HFFc6 (cell line): ENCODE measurements at regions not wholly inside any gene's neighbourhood (a gene's known extent, or its start where the extent isn't known, plus 50 kb on each side); places are given as distances from the start of the nearest gene placed in this dataset.
A peak's percentile ranks its signal among the peaks of the same experiment; 100 is the strongest.

Experiments
- DNase-seq: peaks from one replicate; pipeline ENCODE4 v3.0.0-alpha.2; 2018
- H3K27ac Mint-ChIP-seq: 2 replicates; pipeline ENCODE4 v1.8.0; 2020; ENCODE audit warnings: mild to moderate bottlenecking, mixed read lengths
- H3K27me3 Mint-ChIP-seq: 2 replicates; pipeline ENCODE4 v1.8.0; 2021; ENCODE audit warnings: mild to moderate bottlenecking, moderate library complexity, mixed read lengths; ENCODE audit not compliant: insufficient read depth
- H3K36me3 Mint-ChIP-seq: 2 replicates; pipeline ENCODE4 v1.8.0; 2021; ENCODE audit warnings: low read depth, mixed read lengths
- H3K4me1 Mint-ChIP-seq: 2 replicates; pipeline ENCODE4 v1.8.0; 2020; ENCODE audit warnings: low read depth, mixed read lengths
- H3K4me3 Mint-ChIP-seq: 2 replicates; pipeline ENCODE4 v1.8.0; 2020; ENCODE audit warnings: mild to moderate bottlenecking, moderate library complexity, mixed read lengths
- H3K9me3 Mint-ChIP-seq: 2 replicates; pipeline ENCODE4 v1.8.0; 2020; ENCODE audit warnings: mild to moderate bottlenecking, mixed read lengths
- TF ChIP-seq, protein P1 (sequence below): fragments of 200-600 bp; sonication (generic); IDR thresholded peaks from 2 replicates; pipeline ENCODE4 v1.5.0; 2021; ENCODE audit warnings: antibody characterized with exemption, mild to moderate bottlenecking

DNA sequence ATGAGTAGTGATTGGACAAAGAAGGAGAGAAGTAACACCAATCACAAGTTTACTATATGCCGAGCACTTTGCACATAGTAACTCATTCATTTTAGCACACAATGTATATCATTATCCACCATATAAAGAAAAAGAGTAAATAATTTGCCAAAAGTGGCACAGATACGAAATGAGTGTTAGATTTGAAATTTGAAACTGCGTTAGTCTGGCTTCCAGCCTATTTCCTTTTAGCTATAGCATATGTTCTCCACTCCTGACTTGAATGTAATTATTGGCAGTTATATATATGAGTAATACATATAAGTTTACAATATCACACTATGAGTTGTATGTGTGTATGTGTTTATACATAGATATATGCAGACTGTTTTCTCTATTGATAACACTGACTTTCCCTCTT lies 98.6 kb downstream of the NOL4 start:
- TF ChIP-seq, protein P1, sequence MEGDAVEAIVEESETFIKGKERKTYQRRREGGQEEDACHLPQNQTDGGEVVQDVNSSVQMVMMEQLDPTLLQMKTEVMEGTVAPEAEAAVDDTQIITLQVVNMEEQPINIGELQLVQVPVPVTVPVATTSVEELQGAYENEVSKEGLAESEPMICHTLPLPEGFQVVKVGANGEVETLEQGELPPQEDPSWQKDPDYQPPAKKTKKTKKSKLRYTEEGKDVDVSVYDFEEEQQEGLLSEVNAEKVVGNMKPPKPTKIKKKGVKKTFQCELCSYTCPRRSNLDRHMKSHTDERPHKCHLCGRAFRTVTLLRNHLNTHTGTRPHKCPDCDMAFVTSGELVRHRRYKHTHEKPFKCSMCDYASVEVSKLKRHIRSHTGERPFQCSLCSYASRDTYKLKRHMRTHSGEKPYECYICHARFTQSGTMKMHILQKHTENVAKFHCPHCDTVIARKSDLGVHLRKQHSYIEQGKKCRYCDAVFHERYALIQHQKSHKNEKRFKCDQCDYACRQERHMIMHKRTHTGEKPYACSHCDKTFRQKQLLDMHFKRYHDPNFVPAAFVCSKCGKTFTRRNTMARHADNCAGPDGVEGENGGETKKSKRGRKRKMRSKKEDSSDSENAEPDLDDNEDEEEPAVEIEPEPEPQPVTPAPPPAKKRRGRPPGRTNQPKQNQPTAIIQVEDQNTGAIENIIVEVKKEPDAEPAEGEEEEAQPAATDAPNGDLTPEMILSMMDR = no peak
- no peak overlapping the region for H3K4me3 Mint-ChIP-seq
- H3K9me3 Mint-ChIP-seq = 0 out of 2 replicates have a peak, but pooled peaks cover 6% of the 10 kb centered on the region
- no peaks in the 10 kb centered on the region for H3K4me1 Mint-ChIP-seq
- no peaks in the 10 kb centered on the region for H3K36me3 Mint-ChIP-seq
- no peaks in the 10 kb centered on the region for H3K27me3 Mint-ChIP-seq
- DNase-seq = no peak
- no peak overlapping the region for H3K27ac Mint-ChIP-seq

GRCh38 chr18:34122724-34123334 lies 101.9 kb downstream of the NOL4 start:
- H3K9me3 Mint-ChIP-seq = no peaks in the 10 kb centered on the region
- H3K4me3 Mint-ChIP-seq = no peak overlapping the region
- no peaks in the 10 kb centered on the region for H3K27me3 Mint-ChIP-seq
- no peak overlapping the region for H3K27ac Mint-ChIP-seq
- DNase-seq = peak; percentile 52
- H3K4me1 Mint-ChIP-seq = no peaks in the 10 kb centered on the region
- TF ChIP-seq, protein P1 = peak; percentile 91
- no peaks in the 10 kb centered on the region for H3K36me3 Mint-ChIP-seq

- no peak overlapping the region for H3K4me3 Mint-ChIP-seq
These were observed 103.5 kb downstream of the NOL4 start for GRCh38 chr18:34121200-34121721.

GRCh38 chr18:34120294-34120693 lies 104.4 kb downstream of the NOL4 start:
- no peak overlapping the region for H3K4me3 Mint-ChIP-seq
- H3K4me1 Mint-ChIP-seq = no peaks in the 10 kb centered on the region
- no peak overlapping the region for H3K27ac Mint-ChIP-seq
- TF ChIP-seq, protein P1 = no peak
- no peaks in the 10 kb centered on the region for H3K27me3 Mint-ChIP-seq
- DNase-seq = no peak
- no peaks in the 10 kb centered on the region for H3K9me3 Mint-ChIP-seq
- no peaks in the 10 kb centered on the region for H3K36me3 Mint-ChIP-seq

More at GRCh38 chr18:34121200-34121721, 103.5 kb downstream of the NOL4 start:
- Mint-ChIP-seq H3K4me1 (no peaks in the 10 kb centered on the region), H3K9me3 (no peaks in the 10 kb centered on the region), H3K36me3 (no peaks in the 10 kb centered on the region), H3K27ac (no peak overlapping the region), H3K27me3 (no peaks in the 10 kb centered on the region)
- TF ChIP-seq, protein P1 = no peak
- DNase-seq = no peak

DNA sequence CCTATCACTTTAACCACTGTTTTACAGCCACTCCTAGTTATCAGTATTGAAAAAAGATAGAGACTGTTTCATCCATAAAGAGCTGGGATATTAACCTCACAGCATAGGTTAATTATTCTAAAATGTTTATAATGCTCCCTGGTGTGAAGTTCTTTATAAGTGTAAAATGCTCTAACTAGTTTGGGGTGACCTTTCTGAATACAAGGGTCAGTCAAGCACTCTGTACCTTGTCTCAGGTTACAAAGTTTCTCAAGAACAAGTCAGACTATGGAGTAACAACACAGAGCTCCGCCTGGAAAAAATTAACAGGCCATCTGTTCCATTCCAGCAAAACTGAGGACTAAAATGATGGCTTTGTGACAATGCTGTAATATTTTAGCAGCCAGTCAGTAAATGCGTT lies 107.4 kb downstream of the NOL4 start:
- Mint-ChIP-seq H3K4me3 (no peak overlapping the region), H3K4me1 (no peaks in the 10 kb centered on the region), H3K36me3 (no peaks in the 10 kb centered on the region), H3K27ac (no peak overlapping the region), H3K9me3 (peaks cover 9% of the 10 kb centered on the region; the same call in 1 of the 2 replicates), H3K27me3 (no peaks in the 10 kb centered on the region)
- DNase-seq = no peak
- TF ChIP-seq, protein P1 = no peak
